Endothelial cell of umbilical vein (primary cell): ENCODE measurements at regions not wholly inside any gene's neighbourhood (a gene's known extent, or its start where the extent isn't known, plus 50 kb on each side); places are given as distances from the start of the nearest gene placed in this dataset.

Experiments
- EZH2 ChIP-seq: IDR thresholded peaks from 2 replicates; pipeline ENCODE4 v1.6.1; 2012; ENCODE audit warnings: borderline replicate concordance, low read depth, mild to moderate bottlenecking, moderate library complexity, low read length, inconsistent platforms; ENCODE audit not compliant: severe bottlenecking
- JUN ChIP-seq: IDR thresholded peaks from 2 replicates; pipeline ENCODE4 v1.6.1; 2011; ENCODE audit warnings: borderline replicate concordance, low read depth; ENCODE audit not compliant: insufficient read length, insufficient read depth
- POLR2A ChIP-seq: IDR thresholded peaks from 2 replicates; pipeline ENCODE4 v1.6.1; 2012; ENCODE audit warnings: low read depth, mild to moderate bottlenecking, control low read depth, low read length
- POLR2AphosphoS5 ChIP-seq: IDR thresholded peaks from 2 replicates; pipeline ENCODE4 v1.6.1; 2012; ENCODE audit warnings: low read depth, mild to moderate bottlenecking, control low read depth, low read length, moderate library complexity; ENCODE audit not compliant: insufficient read depth
- TF ChIP-seq, protein P1 (sequence below), 2 donors: IDR thresholded peaks; 1 replicate in 1 of 2; 2 replicates in 1 of 2; pipeline ENCODE4 v1.5.1; 2011; ENCODE audit warnings: low read length in 2 of 2, mild to moderate bottlenecking in 2 of 2, moderate library complexity in 2 of 2, control low read depth in 1 of 2, inconsistent platforms in 1 of 2, low read depth in 1 of 2; ENCODE audit not compliant: insufficient read depth in 1 of 2; ENCODE audit errors: extremely low read depth in 1 of 2
- TF ChIP-seq, protein P2 (sequence below): IDR thresholded peaks from 2 replicates; pipeline ENCODE4 v1.6.1; 2011; ENCODE audit not compliant: insufficient read depth, insufficient read length

- TF ChIP-seq, protein P1, sequence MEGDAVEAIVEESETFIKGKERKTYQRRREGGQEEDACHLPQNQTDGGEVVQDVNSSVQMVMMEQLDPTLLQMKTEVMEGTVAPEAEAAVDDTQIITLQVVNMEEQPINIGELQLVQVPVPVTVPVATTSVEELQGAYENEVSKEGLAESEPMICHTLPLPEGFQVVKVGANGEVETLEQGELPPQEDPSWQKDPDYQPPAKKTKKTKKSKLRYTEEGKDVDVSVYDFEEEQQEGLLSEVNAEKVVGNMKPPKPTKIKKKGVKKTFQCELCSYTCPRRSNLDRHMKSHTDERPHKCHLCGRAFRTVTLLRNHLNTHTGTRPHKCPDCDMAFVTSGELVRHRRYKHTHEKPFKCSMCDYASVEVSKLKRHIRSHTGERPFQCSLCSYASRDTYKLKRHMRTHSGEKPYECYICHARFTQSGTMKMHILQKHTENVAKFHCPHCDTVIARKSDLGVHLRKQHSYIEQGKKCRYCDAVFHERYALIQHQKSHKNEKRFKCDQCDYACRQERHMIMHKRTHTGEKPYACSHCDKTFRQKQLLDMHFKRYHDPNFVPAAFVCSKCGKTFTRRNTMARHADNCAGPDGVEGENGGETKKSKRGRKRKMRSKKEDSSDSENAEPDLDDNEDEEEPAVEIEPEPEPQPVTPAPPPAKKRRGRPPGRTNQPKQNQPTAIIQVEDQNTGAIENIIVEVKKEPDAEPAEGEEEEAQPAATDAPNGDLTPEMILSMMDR (IDR thresholded peaks at IDR 0.05; ENCODE audit: extremely low read depth in 1 of 2, insufficient read depth in 1 of 2, low read depth in 1 of 2, low read length in 2 of 2): no peak
- TF ChIP-seq POLR2AphosphoS5: no peak
- no peak for TF ChIP-seq EZH2
- TF ChIP-seq JUN: no peak
- no peak for TF ChIP-seq POLR2A
- TF ChIP-seq, protein P2, sequence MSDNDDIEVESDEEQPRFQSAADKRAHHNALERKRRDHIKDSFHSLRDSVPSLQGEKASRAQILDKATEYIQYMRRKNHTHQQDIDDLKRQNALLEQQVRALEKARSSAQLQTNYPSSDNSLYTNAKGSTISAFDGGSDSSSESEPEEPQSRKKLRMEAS: no peak
Observed at GRCh38 chr20:43337036-43337435, 120.7 kb upstream of the SRSF6 start.
